H1 (cell line): ENCODE measurements at regions not wholly inside any gene's neighbourhood (a gene's known extent, or its start where the extent isn't known, plus 50 kb on each side); places are given as distances from the start of the nearest gene placed in this dataset.

Experiments
- CTCF ChIA-PET: fragments of 300-600 bp; sonication (Branson Sonifier 250); formaldehyde crosslinking; loops from one replicate; lab custom pipeline; 2021; ENCODE audit not compliant: partially characterized antibody; lab: Charles Lee
- POLR2A ChIA-PET: fragments of 300-600 bp; sonication (Branson Sonifier 250); formaldehyde crosslinking; loops from one replicate; lab custom pipeline; 2021; ENCODE audit warnings: inconsistent platforms; ENCODE audit not compliant: partially characterized antibody; lab: Charles Lee
- DNase-seq, 2 experiments: peaks; one replicate each; pipeline versions ENCODE4 v3.0.0 to v3.0.0-alpha.2; 2010 to 2022; ENCODE audit warnings: low spot score in 2 of 2, low read depth in 1 of 2, mixed read lengths in 1 of 2
- FAIRE-seq: peaks from 2 replicates; lab custom pipeline; 2011; peaks lifted over from hg19 to GRCh38; lab: Jason Lieb, UNC
- H2AFZ ChIP-seq: 2 replicates; pipeline ENCODE4 v1.8.1; 2012; ENCODE audit warnings: low read length, inconsistent platforms
- H2AK5ac ChIP-seq: 2 replicates; pipeline ENCODE4 v1.6.1; 2013; ENCODE audit warnings: low read depth, low read length
- H2BK120ac ChIP-seq: replicated peaks from 2 replicates; pipeline ENCODE3; 2013; ENCODE audit warnings: low read depth, low read length, inconsistent platforms
- H2BK12ac ChIP-seq: 2 replicates; pipeline ENCODE4 v1.6.1; 2013; ENCODE audit warnings: low read depth, low read length
- H2BK15ac ChIP-seq: 2 replicates; pipeline ENCODE4 v1.6.1; 2013; ENCODE audit warnings: low read length
- H2BK20ac ChIP-seq: 2 replicates; pipeline ENCODE4 v1.6.1; 2013; ENCODE audit warnings: low read length
- H2BK5ac ChIP-seq: 2 replicates; pipeline ENCODE4 v1.6.1; 2013; ENCODE audit warnings: low read depth, low read length
- H3K14ac ChIP-seq: 2 replicates; pipeline ENCODE4 v1.6.1; 2013; ENCODE audit warnings: inconsistent platforms; ENCODE audit not compliant: insufficient read length
- H3K18ac ChIP-seq: 2 replicates; pipeline ENCODE4 v1.6.1; 2013; ENCODE audit warnings: low read length; ENCODE audit errors: extremely low read depth
- H3K23ac ChIP-seq: 2 replicates; pipeline ENCODE4 v1.6.1; 2013; ENCODE audit warnings: inconsistent platforms; ENCODE audit not compliant: insufficient read length
- H3K23me2 ChIP-seq: 2 replicates; pipeline ENCODE4 v1.6.1; 2013; ENCODE audit warnings: low read depth, low read length
- H3K27ac ChIP-seq: 2 replicates; pipeline ENCODE4 v1.6.1; 2011; ENCODE audit warnings: low read depth, low read length, inconsistent platforms
- H3K27me3 ChIP-seq, 4 experiments: replicated peaks in 1 of 4; 1 replicate in 1 of 4; 2 replicates in 3 of 4; pipeline versions ENCODE4 v1.6.1 to v1.8.1; 2011 to 2013; ENCODE audit warnings: low read length in 3 of 4, mild to moderate bottlenecking in 3 of 4, inconsistent platforms in 2 of 4, mixed read lengths in 2 of 4, moderate library complexity in 1 of 4; ENCODE audit not compliant: control insufficient read depth in 3 of 4, insufficient read depth in 3 of 4; ENCODE audit errors: extremely low read depth in 1 of 4
- H3K36me3 ChIP-seq, 4 experiments: 2 replicates each; pipeline versions ENCODE4 v1.6.1 to v1.8.1; 2011 to 2013; ENCODE audit warnings: mild to moderate bottlenecking in 4 of 4, low read length in 3 of 4, moderate library complexity in 2 of 4, control low read depth in 1 of 4, inconsistent platforms in 1 of 4; ENCODE audit not compliant: insufficient read depth in 4 of 4, control insufficient read depth in 2 of 4
- H3K4ac ChIP-seq: replicated peaks from 2 replicates; pipeline ENCODE3; 2013; ENCODE audit warnings: low read length, low read depth, mixed read lengths, inconsistent platforms; ENCODE audit not compliant: insufficient read length
- H3K4me1 ChIP-seq, 4 experiments: replicated peaks in 1 of 4; 1 replicate in 1 of 4; 2 replicates in 3 of 4; pipeline versions ENCODE4 v1.6.1 to v1.8.1; 2011 to 2013; ENCODE audit warnings: low read length in 3 of 4, inconsistent platforms in 2 of 4, mixed read lengths in 1 of 4; ENCODE audit not compliant: insufficient read depth in 4 of 4, control insufficient read depth in 3 of 4
- H3K4me2 ChIP-seq, 2 experiments: 2 replicates each; pipeline versions ENCODE4 v1.6.1 to v1.8.1; 2011 to 2013; ENCODE audit warnings: low read depth in 2 of 2, low read length in 2 of 2, control low read depth in 1 of 2, inconsistent platforms in 1 of 2, mild to moderate bottlenecking in 1 of 2; ENCODE audit not compliant: insufficient read depth in 1 of 2
- H3K4me3 ChIP-seq, 4 experiments: fragments of 200-600, 300-600 bp in 1 of 4; sonication (generic), shearing (Covaris generic), sonication (Bioruptor Twin) in 1 of 4; 2 replicates each; pipeline versions ENCODE4 v1.5.1 to v1.8.1; 2011 to 2016; ENCODE audit warnings: low read length in 4 of 4, low read depth in 3 of 4, control low read depth in 2 of 4, inconsistent platforms in 2 of 4, mild to moderate bottlenecking in 2 of 4, mixed read lengths in 1 of 4, moderate library complexity in 1 of 4; ENCODE audit not compliant: insufficient read depth in 2 of 4; ENCODE audit errors: extremely low read depth in 1 of 4
- H3K56ac ChIP-seq: replicated peaks from 2 replicates; pipeline ENCODE3; 2013; ENCODE audit warnings: low read depth, mild to moderate bottlenecking, mixed read lengths, low read length, inconsistent platforms; ENCODE audit not compliant: insufficient read length
- H3K79me1 ChIP-seq: 2 replicates; pipeline ENCODE4 v1.6.1; 2013; ENCODE audit warnings: low read depth, low read length, control low read depth
- H3K79me2 ChIP-seq, 2 experiments: 2 replicates each; pipeline versions ENCODE4 v1.6.1 to v1.8.1; 2012 to 2013; ENCODE audit warnings: low read length in 2 of 2, mild to moderate bottlenecking in 2 of 2, inconsistent platforms in 1 of 2; ENCODE audit not compliant: insufficient read depth in 2 of 2, control insufficient read depth in 1 of 2
- H3K9ac ChIP-seq, 4 experiments: replicated peaks in 1 of 4; 1 replicate in 1 of 4; 2 replicates in 3 of 4; pipeline versions ENCODE4 v1.6.1 to v1.8.1; 2011 to 2013; ENCODE audit warnings: low read depth in 3 of 4, low read length in 3 of 4, control low read depth in 2 of 4, mild to moderate bottlenecking in 2 of 4, moderate library complexity in 2 of 4, inconsistent platforms in 1 of 4; ENCODE audit errors: extremely low read depth in 1 of 4
- H3K9me3 ChIP-seq, 2 experiments: 2 replicates each; pipeline versions ENCODE4 v1.6.1 to v1.8.1; 2012 to 2013; ENCODE audit warnings: mild to moderate bottlenecking in 2 of 2, moderate library complexity in 2 of 2, control low read depth in 1 of 2, inconsistent platforms in 1 of 2, low read depth in 1 of 2, low read length in 1 of 2, mixed read lengths in 1 of 2; ENCODE audit not compliant: insufficient read depth in 2 of 2
- H4K20me1 ChIP-seq, 2 experiments: replicated peaks in 1 of 2; 2 replicates each; pipeline versions ENCODE3 to v1.8.1; 2011 to 2013; ENCODE audit warnings: inconsistent platforms in 2 of 2, low read length in 2 of 2, mild to moderate bottlenecking in 1 of 2; ENCODE audit not compliant: insufficient read depth in 2 of 2, control insufficient read depth in 1 of 2
- H4K5ac ChIP-seq: 2 replicates; pipeline ENCODE4 v1.6.1; 2013; ENCODE audit warnings: low read length, low read depth, mixed read lengths, inconsistent platforms; ENCODE audit not compliant: insufficient read length
- H4K8ac ChIP-seq: 2 replicates; pipeline ENCODE4 v1.8.0; 2013; ENCODE audit warnings: mild to moderate bottlenecking, moderate library complexity, low read length, inconsistent platforms; ENCODE audit not compliant: insufficient read depth; ENCODE audit errors: extremely low read depth
- H4K91ac ChIP-seq: replicated peaks from 2 replicates; pipeline ENCODE3; 2013; ENCODE audit warnings: low read length, mixed read lengths, inconsistent platforms; ENCODE audit not compliant: insufficient read length
- BACH1 ChIP-seq: IDR thresholded peaks from 2 replicates; pipeline ENCODE4 v1.6.1; 2012; ENCODE audit warnings: low read length, improper control_type of control experiment
- CEBPB ChIP-seq: IDR thresholded peaks from 2 replicates; pipeline ENCODE4 v1.6.1; 2012; ENCODE audit warnings: low read depth, low read length
- CHD2 ChIP-seq: IDR thresholded peaks from 2 replicates; pipeline ENCODE4 v1.6.1; 2012; ENCODE audit warnings: low read length, improper control_type of control experiment
- FOSL1 ChIP-seq: IDR thresholded peaks from 2 replicates; pipeline ENCODE4 v1.6.1; 2011; ENCODE audit warnings: mild to moderate bottlenecking, low read depth, low read length, moderate library complexity; ENCODE audit not compliant: insufficient read depth
- HDAC2 ChIP-seq, 2 experiments: fragments of 300-600 bp in 1 of 2; sonication (generic) in 1 of 2; IDR thresholded peaks; 2 replicates each; pipeline ENCODE4 v1.6.1; 2011 to 2012; ENCODE audit warnings: low read depth in 2 of 2, low read length in 2 of 2, mild to moderate bottlenecking in 2 of 2, moderate library complexity in 2 of 2, borderline replicate concordance in 1 of 2, inconsistent platforms in 1 of 2
- KDM1A ChIP-seq: fragments of 200-600, 300-600 bp; sonication (generic); IDR thresholded peaks from 2 replicates; pipeline ENCODE4 v1.7.1; 2016; ENCODE audit warnings: mild to moderate bottlenecking, low read length, borderline replicate concordance
- RAD21 ChIP-seq, 2 experiments: IDR thresholded peaks in 1 of 2; conservative IDR thresholded peaks in 1 of 2; 2 replicates each; pipeline ENCODE4 v1.6.1; 2011; ENCODE audit warnings: low read depth in 2 of 2, low read length in 2 of 2, improper control_type of control experiment in 1 of 2, inconsistent platforms in 1 of 2, mild to moderate bottlenecking in 1 of 2, moderate library complexity in 1 of 2
- SIRT6 ChIP-seq: IDR thresholded peaks from one replicate; pipeline ENCODE4 v1.7.1; 2012; ENCODE audit warnings: low read length, inconsistent platforms
- WGBS, 2 experiments: shearing (Covaris generic) in 1 of 2; methylation state at CpG; one replicate each; pipeline versions ENCODE4 v1.1.6 to v1.1.7; 2013 to 2015; ENCODE audit warnings: low lambda C conversion rate in 2 of 2, mixed read lengths in 2 of 2, inconsistent platforms in 1 of 2, low coverage in 1 of 2, missing lambda C conversion rate in 1 of 2; ENCODE audit not compliant: insufficient replicate concordance in 2 of 2, insufficient coverage in 1 of 2, insufficient read length in 1 of 2; ENCODE audit errors: extremely low coverage in 1 of 2, missing lambda C conversion rate in 1 of 2; 5-methylcytosine and 5-hydroxymethylcytosine counted together
- TF ChIP-seq, protein P1 (sequence below): IDR thresholded peaks from 2 replicates; pipeline ENCODE4 v1.6.1; 2011; ENCODE audit warnings: low read length, improper control_type of control experiment

- no peak overlapping the region for H2BK120ac ChIP-seq
- no peak overlapping the region for H3K27ac ChIP-seq
- H3K27me3 ChIP-seq = no peaks in the 10 kb centered on the region
- no peaks in the 10 kb centered on the region for H3K79me1 ChIP-seq
- H2AK5ac ChIP-seq = no peak overlapping the region
- H2BK12ac ChIP-seq = no peak overlapping the region
- no peak overlapping the region for H3K14ac ChIP-seq
- H3K9ac ChIP-seq = no peak overlapping the region
- no peak overlapping the region for H4K91ac ChIP-seq
- H3K4me2 ChIP-seq = no peak overlapping the region
- H3K79me2 ChIP-seq = no peaks in the 10 kb centered on the region
- FAIRE-seq (no peak), DNase-seq (no peak)
- no peaks in the 10 kb centered on the region for H4K20me1 ChIP-seq
- H3K23ac ChIP-seq = no peak overlapping the region
- H3K18ac ChIP-seq = no peak overlapping the region
- no peaks in the 10 kb centered on the region for H3K9me3 ChIP-seq
- H4K5ac ChIP-seq = no peak overlapping the region
- H4K8ac ChIP-seq = no peak overlapping the region
- no peak overlapping the region for H3K4me3 ChIP-seq
- H2BK15ac ChIP-seq = no peak overlapping the region
- ChIA-PET CTCF (interaction anchor here (0.7 kb wide), 1 partner anchor 23 kb away, joined by 3 read pairs; no protein-coding TSS in a partner anchor), POLR2A (no interaction called here)
- 95% methylated on average over 5 of the region's 5 CpGs; no CpG with 5 or more reads in 1 of the 2 experiments for WGBS, 2 experiments
- no peak overlapping the region for H2AFZ ChIP-seq
- H3K36me3 ChIP-seq = no peaks in the 10 kb centered on the region
- H3K23me2 ChIP-seq = no peaks in the 10 kb centered on the region
- H2BK20ac ChIP-seq = no peak overlapping the region
- H3K4ac ChIP-seq = no peak overlapping the region
- H3K56ac ChIP-seq = no peak overlapping the region
- H2BK5ac ChIP-seq = no peak overlapping the region
- no peaks in the 10 kb centered on the region for H3K4me1 ChIP-seq
- TF ChIP-seq, protein P1, sequence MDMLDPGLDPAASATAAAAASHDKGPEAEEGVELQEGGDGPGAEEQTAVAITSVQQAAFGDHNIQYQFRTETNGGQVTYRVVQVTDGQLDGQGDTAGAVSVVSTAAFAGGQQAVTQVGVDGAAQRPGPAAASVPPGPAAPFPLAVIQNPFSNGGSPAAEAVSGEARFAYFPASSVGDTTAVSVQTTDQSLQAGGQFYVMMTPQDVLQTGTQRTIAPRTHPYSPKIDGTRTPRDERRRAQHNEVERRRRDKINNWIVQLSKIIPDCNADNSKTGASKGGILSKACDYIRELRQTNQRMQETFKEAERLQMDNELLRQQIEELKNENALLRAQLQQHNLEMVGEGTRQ = no peak
- TF ChIP-seq FOSL1 = no peak
- TF ChIP-seq CEBPB = no peak
- TF ChIP-seq KDM1A = no peak
- TF ChIP-seq BACH1 = no peak
- TF ChIP-seq RAD21 (IDR thresholded peaks at IDR 0.05 in 1 of 2, conservative IDR thresholded peaks at IDR 0.05 in 1 of 2; ENCODE audit: low read depth in 2 of 2, low read length in 2 of 2) = no peak
- no peak for TF ChIP-seq SIRT6
- TF ChIP-seq HDAC2 (IDR thresholded peaks at IDR 0.05; ENCODE audit: borderline replicate concordance in 1 of 2, low read depth in 2 of 2, low read length in 2 of 2) = no peak
- TF ChIP-seq CHD2 = no peak
Observed at GRCh38 chrX:5528057-5528456, 700.6 kb downstream of the NLGN4X start.
